HG02970 (cell line): ENCODE measurements at regions not wholly inside any gene's neighbourhood (a gene's known extent, or its start where the extent isn't known, plus 50 kb on each side); places are given as distances from the start of the nearest gene placed in this dataset.

ENCODE experiments used
- ATAC-seq: cut with Tn5 transposase; IDR thresholded peaks from one replicate; pipeline ENCODE4 v1.9.1; 2021; ENCODE audit warnings: mild to moderate bottlenecking, moderate library complexity, moderate number of reproducible peaks; ENCODE audit not compliant: unreplicated experiment, low FRiP score

GRCh38 chr18:40375837-40376236, 1579.2 kb upstream of the PIK3C3 start:
- no peak for ATAC-seq

GRCh38 chr18:40371673-40372072, 1583.4 kb upstream of the PIK3C3 start:
- ATAC-seq, result no peak

- no peak for ATAC-seq
Observed at GRCh38 chr18:40367576-40367975, 1587.5 kb upstream of the PIK3C3 start.

- no peak for ATAC-seq
Observed at GRCh38 chr18:40366521-40366920, 1588.5 kb upstream of the PIK3C3 start.

- no peak for ATAC-seq
Observed at GRCh38 chr18:40365526-40365925, 1589.5 kb upstream of the PIK3C3 start.

GRCh38 chr18:40360558-40360957, 1594.5 kb upstream of the PIK3C3 start:
- no peak for ATAC-seq

GRCh38 chr18:40357536-40357935, 1597.5 kb upstream of the PIK3C3 start:
- ATAC-seq, result no peak

- no peak for ATAC-seq
Observed at GRCh38 chr18:40356168-40356567, 1598.9 kb upstream of the PIK3C3 start.

- ATAC-seq, result no peak
Observed at GRCh38 chr18:40355726-40356125, 1599.3 kb upstream of the PIK3C3 start.

- ATAC-seq, result no peak
Observed at GRCh38 chr18:40348196-40348595, 1606.8 kb upstream of the PIK3C3 start.

- no peak for ATAC-seq
Observed at GRCh38 chr18:40347261-40347660, 1607.8 kb upstream of the PIK3C3 start.

- ATAC-seq, result no peak
Observed at GRCh38 chr18:40346146-40346545, 1608.9 kb upstream of the PIK3C3 start.

GRCh38 chr18:40341701-40342100, 1613.3 kb upstream of the PIK3C3 start:
- no peak for ATAC-seq

- ATAC-seq, result no peak
Observed at GRCh38 chr18:40338284-40338683, 1616.8 kb upstream of the PIK3C3 start.

GRCh38 chr18:40326985-40327384, 1628.0 kb upstream of the PIK3C3 start:
- no peak for ATAC-seq

- no peak for ATAC-seq
Observed at GRCh38 chr18:40325988-40326387, 1629.0 kb upstream of the PIK3C3 start.

GRCh38 chr18:40314199-40314598, 1640.8 kb upstream of the PIK3C3 start:
- no peak for ATAC-seq

GRCh38 chr18:40313030-40313642, 1641.9 kb upstream of the PIK3C3 start:
- no peak for ATAC-seq

GRCh38 chr18:40307627-40308026, 1647.4 kb upstream of the PIK3C3 start:
- no peak for ATAC-seq

GRCh38 chr18:40296717-40297413, 1658.2 kb upstream of the PIK3C3 start:
- no peak for ATAC-seq

GRCh38 chr18:40292985-40293710, 1661.9 kb upstream of the PIK3C3 start:
- ATAC-seq, result no peak

- ATAC-seq, result no peak
Observed at GRCh38 chr18:40283560-40283959, 1671.5 kb upstream of the PIK3C3 start.
